ENCODE measurements at regions not wholly inside any gene's neighbourhood (a gene's known extent, or its start where the extent isn't known, plus 50 kb on each side); places are given as distances from the start of the nearest gene placed in this dataset.

GRCh38 chr9:80932947-80933780 lies 756.2 kb downstream of the TLE1 start:
- no peak for TF ChIP-seq CTCF (IDR thresholded peaks at IDR 0.05; ENCODE audit: extremely low read depth in 1 of 2, insufficient read depth in 1 of 2, low read depth in 1 of 2, low read length in 2 of 2)
- no peak for TF ChIP-seq POLR2AphosphoS5 (IDR thresholded peaks at IDR 0.05; ENCODE audit: insufficient read depth, low read depth, low read length)
